GM11168 (cell line): ENCODE measurements at regions not wholly inside any gene's neighbourhood (a gene's known extent, or its start where the extent isn't known, plus 50 kb on each side); places are given as distances from the start of the nearest gene placed in this dataset.
"Not testable (repeated sequence)": the region's sequence is repeated elsewhere in the genome, so short reads cannot be mapped to it uniquely, and the experiment has no call there.

ENCODE experiments used
- in situ Hi-C: fragments of 300-500 bp; cut with MboI; formaldehyde crosslinking; loops from one replicate; pipeline ENCODE4 v1.12.0; 2022; ENCODE audit warnings: low sequenced_read_pairs; ENCODE audit not compliant: unreplicated experiment

DNA sequence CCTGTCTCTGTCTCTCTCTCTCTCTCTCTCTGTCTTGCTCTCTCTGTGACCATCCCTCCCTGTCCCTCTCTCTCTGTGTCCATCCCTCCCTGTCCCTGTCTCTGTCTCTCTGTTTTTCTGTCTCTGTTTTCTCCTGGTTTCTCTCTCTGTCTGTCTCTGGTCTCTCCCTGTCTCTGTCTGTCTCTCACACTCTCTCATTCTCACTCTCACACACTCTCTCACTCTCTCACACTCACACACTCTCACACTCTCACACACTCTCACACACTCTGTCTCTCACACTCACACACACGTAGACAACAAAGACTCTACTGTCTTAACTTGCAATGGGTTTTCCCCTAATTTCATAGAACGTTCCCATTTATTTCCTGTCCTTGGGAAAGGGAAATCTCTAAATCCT, 299.5 kb downstream of the FOXL1 start:
- in situ Hi-C loops, result no loop called here

DNA sequence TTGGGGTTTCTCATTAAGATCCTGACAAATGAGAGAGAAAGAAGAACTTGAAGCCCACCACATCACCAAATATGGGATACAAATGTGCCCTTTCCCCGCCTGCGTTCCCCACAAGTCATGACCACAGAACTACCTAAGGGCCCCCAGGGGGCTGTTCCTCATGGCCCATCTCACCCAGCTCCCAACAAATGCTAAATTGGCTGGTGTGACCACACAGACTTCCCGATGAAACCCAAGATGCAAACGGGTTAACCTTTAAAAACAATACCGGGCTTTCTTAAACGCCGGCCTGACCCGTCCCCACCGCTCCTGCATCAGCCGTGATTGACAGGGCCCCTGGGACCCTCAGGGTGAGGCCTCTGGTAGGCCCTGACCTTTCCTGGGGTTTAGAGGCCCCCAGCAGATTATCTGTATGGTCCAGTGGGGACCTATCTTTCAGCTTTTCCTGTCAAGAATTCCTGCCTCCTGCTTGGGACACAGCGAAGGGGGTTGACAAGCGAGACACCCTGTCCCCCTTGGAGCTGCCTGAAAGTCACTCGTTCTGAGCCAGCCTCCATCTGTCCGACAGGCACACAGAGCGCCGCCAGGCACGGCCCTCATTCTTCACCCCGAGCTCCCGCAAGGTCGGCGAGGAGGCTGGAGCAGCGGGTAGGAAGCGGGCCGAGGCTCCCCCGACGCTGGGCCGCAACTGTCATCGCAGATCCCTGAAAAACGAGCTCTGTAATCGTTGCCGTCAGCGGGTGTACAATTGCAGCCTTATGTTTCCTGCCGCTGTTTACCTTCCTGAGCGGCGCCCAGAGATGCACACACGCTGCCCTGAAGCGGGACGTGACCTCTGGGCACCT, 300.1 kb downstream of the FOXL1 start:
- in situ Hi-C loops, result no loop called here

DNA sequence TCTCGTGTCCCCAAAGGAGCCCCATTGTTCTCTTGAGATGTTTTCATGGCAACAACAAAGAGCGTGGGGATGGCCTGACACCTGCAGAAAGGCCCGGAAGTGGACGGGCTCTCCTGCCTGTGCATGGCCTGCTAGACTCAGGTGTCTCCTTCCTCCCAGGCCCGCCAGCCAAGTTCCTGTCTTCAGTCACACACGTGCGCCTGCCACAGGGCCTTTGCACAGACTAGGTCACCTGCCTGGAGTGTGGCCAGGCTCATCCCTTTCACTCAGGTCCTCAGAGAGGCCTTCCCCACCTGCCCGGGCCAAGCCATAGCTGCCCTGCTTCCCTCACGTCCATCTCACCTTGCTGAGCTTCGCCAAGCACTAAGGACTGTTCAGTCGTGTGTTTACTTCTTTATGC, 300.9 kb downstream of the FOXL1 start:
- in situ Hi-C loops, result no loop called here

DNA sequence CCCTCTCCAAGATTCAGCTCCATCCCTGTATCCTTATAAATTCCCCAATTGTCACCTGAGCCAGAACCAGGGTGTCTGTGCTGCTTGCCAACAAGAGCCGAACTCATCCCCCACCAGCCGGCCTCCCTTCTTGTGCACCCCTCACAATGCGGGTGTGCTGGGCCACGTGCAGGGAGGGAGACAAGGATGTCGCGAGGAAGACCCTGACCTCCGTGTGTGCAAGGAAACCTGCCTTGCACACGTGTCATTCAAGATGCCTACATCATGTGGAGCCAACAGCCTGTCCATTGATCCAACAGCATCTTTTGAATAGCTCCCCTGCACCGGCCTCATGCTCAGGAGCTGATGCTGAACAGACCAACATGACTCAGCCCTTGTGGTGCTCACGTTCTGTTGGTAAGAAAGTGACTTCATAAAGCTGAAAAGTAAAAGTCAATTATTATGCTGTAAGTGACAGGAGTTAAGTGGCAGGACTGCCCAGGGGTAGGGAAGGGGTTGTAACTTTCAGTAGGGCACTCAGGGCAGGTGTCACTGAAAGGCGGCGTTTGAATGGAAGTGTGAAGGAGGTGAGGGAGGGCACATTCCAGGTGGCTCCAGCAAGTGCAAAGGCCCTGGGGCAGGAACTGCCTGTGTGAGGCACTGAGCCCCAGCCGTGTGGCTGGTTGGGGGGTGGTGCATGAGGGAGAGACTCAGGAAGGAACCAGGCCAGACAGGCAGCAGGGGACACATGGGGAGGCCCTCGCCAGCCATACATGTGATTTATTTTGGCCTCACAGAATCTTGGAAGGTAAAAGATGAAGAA, 302.2 kb downstream of the FOXL1 start:
- in situ Hi-C loops, result no loop called here

DNA sequence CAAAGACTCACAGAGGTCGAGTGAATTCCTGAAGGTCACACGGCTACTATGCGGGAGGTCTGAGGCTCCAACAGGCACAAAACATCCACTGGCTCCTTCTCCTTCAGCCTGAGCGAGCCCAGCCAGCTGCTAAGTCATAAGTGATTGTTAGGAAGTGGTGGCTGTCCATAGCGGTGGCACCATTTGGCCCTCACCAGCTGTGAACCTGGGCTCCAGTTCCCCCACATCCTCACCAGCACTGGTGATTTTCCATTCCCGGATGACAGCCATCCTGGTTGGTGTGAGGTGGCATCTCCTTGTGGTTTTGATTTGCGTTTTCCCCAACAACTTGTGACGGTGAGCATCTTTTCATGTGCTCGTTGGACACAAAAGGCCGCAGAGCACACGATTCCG, 302.8 kb downstream of the FOXL1 start:
- in situ Hi-C loops, result no loop called here

DNA sequence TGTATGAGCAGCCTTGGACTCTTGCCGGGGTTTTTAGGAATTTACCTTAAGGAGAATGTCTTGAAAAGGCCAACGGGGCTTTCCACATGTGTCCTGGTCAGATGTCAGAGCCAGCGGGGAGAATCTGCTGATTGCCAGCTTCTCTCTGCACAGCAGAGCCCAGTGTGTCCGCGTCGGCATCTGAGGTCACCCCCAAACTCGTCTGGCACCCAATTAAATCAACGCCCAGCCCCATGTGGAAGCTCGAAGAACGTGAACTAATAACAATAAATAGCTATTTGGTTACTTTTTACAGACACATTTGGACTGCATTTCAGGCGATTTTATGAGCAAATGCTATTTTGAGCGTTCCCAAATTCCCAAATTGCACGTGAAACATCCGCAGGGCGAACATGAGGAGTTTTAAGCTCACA, 303.5 kb downstream of the FOXL1 start:
- in situ Hi-C loops, result no loop called here

DNA sequence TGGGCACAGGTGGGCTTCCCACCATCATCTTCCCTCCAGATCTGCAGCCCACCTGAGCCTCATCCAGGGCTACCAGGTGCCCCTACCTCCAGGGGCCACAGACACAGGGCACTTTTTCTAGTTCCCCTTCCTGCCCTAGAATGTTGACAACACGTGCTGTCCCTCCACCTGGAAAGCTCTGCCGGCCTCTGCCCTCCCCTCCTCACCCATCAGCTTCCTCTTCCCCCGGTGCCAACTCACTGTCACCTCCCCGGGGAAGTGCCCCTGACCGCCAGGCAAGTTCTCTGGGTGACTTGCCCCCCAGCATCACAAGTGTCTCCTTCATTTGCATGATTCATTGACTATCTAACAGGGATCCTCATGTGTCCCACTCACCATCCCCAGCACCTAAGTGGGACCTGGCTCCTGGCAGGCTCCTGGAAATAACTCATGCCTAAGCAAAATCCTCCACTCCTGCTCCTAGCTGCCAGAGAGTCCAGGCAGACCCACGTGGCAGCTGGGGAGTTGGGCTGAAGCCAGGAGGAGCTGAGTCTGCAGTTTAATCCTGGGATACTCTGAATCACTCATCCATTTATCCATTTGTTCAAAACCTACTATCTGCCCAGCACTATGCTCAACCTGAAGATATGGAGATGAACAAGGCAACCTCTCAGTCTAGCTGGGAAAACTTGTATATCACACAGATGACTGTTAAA, 304.4 kb downstream of the FOXL1 start:
- in situ Hi-C loops, result no loop called here

DNA sequence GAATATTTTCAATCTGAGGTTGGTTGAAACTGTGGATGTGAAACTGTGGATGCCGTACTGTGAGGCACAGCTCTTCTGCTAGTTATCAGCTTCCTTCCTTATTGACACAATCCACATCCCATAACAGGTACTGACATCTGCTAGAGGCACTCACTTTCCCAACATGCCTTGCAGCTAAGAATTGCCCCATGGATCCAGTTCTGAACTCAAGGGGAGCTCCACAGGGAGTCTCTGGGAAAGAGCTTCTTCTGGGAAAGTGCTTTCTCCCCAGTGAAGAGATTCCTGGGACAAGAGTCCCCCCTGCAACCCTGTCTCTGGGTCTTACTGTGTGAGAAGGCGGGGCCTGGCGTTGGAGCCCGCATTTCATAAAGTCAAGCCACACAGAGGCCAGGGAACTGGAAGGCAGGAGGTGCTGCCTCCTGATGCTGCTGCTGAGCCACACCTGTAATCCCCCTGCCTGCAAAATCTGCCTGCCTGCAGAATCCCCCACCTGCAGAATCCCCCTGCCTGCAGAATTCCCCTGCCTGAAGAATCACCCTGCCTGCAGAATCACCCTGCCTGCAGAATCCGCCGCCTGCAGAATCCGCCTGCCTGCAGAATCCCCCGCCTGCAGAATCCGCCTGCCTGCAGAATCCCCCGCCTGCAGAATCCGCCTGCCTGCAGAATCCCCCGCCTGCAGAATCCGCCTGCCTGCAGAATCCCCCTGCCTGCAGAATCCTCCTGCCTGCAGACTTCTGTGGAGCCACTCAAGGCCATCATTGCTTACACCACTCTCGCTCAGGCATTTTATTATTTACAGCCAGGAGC, 305.4 kb downstream of the FOXL1 start:
- in situ Hi-C loops, result no loop called here

DNA sequence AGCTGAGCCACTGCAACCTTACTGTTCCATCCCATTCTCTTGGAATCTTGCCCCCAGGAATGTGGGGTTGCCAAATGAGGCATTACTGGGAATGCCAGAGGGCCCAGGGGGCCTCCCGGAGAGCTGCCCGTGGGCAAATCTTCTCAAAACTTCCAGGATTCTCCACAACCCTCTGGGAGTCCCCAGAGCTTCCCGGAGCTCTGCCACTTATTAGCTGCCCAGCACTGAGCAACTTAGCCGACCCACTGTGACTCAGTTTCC, 306.0 kb downstream of the FOXL1 start:
- in situ Hi-C loops, result no loop called here

DNA sequence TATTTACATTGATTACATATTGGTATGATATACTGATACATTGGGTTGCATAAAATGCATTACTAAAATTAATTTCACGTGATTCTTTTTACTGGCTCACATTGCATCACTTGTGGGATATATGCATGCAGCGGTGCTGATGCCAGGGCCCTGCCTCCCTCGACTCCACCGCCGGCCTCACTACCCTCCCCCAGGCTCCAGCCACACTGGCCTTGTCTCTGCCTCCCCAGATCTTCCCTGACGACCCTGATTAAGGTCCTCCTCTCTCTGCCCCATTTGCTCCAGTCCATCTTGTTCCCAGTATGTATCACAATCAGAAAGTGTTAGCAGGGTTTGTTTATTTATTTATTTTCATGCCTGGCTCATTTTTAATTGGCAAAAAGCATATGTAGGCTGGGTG, 306.8 kb downstream of the FOXL1 start:
- in situ Hi-C loops, result no loop called here

DNA sequence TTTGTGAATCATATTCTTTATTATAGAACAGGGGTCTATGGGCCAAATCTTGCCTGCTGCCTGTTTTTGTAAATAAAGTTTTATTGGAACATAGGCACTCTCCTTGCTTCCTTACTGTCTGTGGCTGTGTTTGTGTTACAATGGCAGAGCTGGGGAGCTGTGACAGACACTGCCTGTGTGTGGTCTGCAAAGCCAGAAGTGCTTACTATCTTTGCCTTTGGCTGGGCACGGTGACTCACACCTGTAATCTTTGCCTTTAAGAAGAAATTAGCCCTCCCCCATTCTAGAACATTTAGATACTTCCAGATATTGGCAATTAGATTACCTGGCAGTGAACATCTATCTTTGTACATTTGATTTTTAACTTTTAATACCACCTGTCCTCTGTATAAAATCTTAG, 308.3 kb downstream of the FOXL1 start:
- in situ Hi-C loops, result no loop called here

DNA sequence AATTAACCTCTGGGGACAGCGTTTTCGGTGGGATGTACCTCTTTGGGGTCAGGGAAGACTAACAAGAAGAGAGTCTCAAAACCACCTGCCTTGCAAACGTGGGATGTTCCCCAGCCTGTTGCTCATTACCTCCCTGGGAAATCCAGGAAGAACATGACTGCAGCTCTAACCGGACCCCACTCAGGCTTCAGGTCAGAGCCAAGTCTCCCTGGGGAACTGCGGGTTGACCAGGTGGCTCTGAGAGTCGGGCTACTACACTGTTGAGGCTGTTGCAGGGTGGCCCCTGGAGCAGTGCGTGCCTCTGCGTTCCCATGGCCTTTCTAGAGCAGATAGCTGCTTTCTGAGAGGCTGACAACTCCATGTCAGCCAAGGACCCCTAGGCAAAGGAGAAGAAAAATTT, 309.1 kb downstream of the FOXL1 start:
- in situ Hi-C loops, result no loop called here

DNA sequence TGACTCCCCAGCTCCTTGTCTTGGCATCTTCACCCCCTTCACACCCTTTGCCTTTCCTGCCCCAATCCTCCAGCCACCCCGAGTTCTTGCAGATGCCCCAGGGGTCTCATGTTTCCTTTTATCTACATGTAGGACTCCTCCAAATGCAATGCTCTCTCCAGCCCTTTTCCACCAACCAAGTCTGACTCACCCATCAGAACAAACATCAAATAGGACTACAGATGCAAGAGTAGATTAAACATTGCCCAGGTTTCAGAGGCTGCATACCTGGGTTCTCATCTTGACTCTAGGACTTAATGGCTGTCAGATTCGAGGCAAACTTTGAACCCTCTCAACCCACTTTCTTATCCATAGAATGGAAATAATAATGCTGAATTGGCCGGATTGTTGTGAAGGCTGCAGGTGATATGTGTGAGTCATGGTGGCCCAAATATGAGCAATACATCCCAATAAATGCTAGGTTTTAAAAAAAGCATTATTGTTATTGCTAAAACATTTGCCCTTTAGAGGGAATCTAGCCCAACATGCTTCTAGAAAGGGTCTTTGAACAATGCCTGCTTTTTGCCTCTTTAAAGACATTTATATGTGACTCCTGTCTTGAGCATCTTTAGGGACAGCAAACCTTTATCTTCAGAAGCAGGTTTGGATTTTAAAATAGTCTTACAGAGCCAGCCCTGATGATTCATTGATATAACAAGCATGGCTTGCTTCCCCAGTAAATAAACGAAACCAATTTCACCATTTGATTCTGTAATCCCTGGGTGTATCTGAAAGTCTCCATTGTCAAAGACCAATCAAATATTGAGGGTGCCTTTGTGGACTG, 310.1 kb downstream of the FOXL1 start:
- in situ Hi-C loops, result no loop called here

DNA sequence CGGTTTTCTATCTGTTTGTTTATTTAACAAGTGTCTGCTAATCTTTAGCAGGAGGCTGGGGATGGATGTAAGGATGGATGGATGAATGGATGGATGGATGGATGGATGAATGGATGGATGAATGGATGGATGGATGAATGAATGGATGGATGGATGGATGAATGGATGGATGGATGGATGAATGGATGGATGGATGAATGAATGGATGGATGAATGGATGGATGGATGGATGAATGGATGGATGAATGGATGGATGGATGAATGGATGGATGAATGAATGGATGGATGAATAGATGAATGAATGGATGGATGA, 310.7 kb downstream of the FOXL1 start:
- in situ Hi-C loops, result not testable (repeated sequence)

DNA sequence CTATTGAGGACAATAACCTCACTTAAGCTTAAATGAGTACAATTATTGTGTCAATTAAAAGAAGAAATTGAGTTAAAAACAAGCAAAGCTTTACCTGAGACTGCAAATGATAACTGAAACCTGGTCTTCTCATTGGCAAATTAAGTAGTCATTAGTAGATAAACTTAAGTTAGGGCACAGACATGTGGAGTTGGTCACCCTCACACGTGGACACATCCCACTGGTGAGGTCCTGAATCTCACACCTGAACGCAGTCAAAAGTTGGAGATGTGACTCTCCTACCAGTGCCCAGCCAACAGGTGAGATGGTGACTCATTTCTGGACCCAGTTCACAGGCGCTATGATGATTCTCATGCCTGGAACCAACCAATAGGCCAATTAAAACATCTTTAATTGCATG, 311.6 kb downstream of the FOXL1 start:
- in situ Hi-C loops, result no loop called here

DNA sequence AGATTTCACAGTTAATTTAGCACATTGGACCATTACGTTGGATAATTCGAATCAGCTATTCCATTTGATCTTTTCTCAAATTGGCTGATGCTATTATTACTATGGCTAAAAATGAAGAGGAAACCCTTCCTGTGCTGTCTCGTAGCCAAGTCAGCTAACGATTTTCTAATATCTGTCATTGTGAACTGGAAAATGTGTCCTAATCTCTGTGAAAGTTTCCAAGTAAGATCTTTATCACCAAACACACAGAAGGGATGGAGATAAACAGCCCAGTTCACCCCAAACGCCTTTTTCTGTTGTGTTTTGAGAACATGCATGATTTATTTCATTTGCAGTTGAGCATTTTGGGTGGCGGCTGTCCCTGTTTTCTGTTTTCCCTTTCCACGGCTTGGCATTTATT, 312.8 kb downstream of the FOXL1 start:
- in situ Hi-C loops, result no loop called here

DNA sequence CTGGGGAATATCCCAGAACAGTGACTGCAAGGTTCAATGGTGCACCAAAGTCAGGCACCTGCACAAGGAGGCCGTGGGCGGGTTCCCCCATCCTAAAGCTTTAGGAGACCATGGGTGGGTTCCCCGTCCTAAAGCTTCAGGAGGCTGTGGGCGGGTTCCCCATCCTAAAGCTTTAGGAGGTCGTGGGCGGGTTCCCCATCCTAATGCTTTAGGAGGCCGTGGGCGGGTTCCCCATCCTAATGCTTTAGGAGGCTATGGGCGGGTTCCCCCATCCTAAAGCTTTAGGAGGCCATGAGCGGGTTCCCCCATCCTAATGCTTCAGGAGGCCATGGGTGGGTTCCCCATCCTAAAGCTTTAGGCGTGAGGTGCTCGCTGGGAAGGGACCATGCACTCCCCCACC, 313.3 kb downstream of the FOXL1 start:
- in situ Hi-C loops, result no loop called here

DNA sequence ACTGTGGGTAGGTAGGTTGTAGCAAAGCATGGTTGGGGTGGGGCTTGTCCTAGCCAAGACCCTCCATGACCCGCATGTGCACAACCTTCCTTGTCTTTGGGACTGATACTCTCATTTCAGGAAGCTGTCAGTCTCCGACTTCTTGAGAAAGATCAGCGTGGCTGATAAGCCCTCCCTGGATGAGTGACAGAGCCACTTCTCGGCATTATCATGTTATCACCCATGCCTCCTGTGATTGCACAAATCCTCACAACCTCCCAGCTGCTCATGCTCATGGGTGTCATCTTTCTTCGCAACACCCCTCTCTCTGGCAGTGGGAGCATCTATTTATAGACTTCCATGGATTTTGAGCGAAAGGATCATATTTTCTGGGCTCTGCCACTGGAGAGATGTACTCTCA, 314.2 kb downstream of the FOXL1 start:
- in situ Hi-C loops, result no loop called here

DNA sequence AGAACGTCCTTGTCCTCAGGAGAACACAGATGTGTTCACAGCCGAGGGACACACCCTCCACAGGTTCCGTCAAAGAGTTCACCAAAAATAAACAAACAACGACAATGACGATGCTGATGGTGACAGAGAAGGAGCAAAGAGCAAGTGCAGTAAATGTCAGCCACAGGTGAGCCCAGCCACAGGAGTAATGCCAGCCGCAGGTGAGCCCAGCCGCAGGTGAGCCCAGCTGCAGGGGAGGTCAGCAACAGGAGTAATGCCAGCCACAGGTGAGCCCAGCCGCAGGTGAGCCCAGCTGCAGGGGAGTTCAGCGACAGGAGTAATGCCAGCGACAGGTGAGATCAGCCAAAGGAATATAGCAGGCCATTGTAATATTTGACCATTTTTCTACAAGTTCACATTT, 315.2 kb downstream of the FOXL1 start:
- in situ Hi-C loops, result no loop called here

DNA sequence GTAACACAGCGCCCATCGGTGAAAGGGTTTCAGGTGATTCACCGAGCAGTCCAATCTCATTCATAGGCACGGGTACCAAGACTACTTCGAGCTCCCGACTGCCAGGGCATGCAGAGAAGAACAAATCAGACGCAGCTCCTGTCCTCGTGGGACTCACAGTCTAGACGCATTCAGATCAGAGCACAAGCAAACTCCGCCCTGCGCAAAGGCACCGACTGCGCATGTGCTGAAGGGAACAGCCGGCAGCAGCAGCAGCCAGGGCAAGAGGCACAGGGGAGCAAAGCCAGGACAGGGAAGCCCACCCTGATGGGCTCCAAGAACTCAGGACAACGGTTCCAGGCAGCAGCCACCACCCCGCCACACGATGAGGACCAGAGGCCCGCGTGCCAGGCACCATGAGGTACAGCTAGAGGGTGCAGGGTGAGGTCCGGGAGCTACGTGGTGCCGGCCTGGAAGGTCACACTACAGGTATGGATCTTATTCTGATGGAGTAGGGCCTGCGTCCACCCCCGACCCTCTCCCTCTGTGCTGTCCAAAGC, 315.7 kb downstream of the FOXL1 start:
- in situ Hi-C loops, result no loop called here
